Heart right ventricle (tissue), 16 donors: ENCODE measurements at regions not wholly inside any gene's neighbourhood (a gene's known extent, or its start where the extent isn't known, plus 50 kb on each side); places are given as distances from the start of the nearest gene placed in this dataset.
"Not testable (repeated sequence)": the region's sequence is repeated elsewhere in the genome, so short reads cannot be mapped to it uniquely, and the experiment has no call there.

Experiments
- ATAC-seq, 8 donors: fragments of 200-7000 bp; cut with Tn5 transposase; one replicate each; pipeline ENCODE4 v1.9.1; 2020; ENCODE audit warnings: mild to moderate bottlenecking in 8 of 8, moderate library complexity in 8 of 8, moderate number of reproducible peaks in 1 of 8
- DNase-seq, 2 donors: peaks; one replicate each; pipeline ENCODE4 v3.0.0-alpha.2; 2020
- H3K27ac ChIP-seq, 10 donors: fragments of 200-600 bp; sonication (generic) in 2 of 10; one replicate each; pipeline versions ENCODE4 v1.5.0 to v1.8.0; 2020 to 2022; ENCODE audit warnings: mild to moderate bottlenecking in 3 of 10
- H3K27me3 ChIP-seq, 7 donors: fragments of 200-600 bp; one replicate each; pipeline ENCODE4 v1.8.0; 2021 to 2022; ENCODE audit warnings: mild to moderate bottlenecking in 2 of 7
- H3K36me3 ChIP-seq, 9 donors: fragments of 200-600 bp; sonication (generic) in 1 of 9; one replicate each; pipeline versions ENCODE4 v1.5.0 to v1.8.0; 2020 to 2022; ENCODE audit warnings: mild to moderate bottlenecking in 2 of 9
- H3K4me1 ChIP-seq, 9 donors: fragments of 200-600 bp; sonication (generic) in 1 of 9; one replicate each; pipeline versions ENCODE4 v1.5.0 to v1.8.0; 2020 to 2022; ENCODE audit warnings: mild to moderate bottlenecking in 4 of 9
- H3K4me3 ChIP-seq, 10 donors: fragments of 200-600 bp; sonication (generic) in 2 of 10; one replicate each; pipeline versions ENCODE4 v1.5.0 to v1.8.0; 2020 to 2022; ENCODE audit warnings: mild to moderate bottlenecking in 7 of 10, moderate library complexity in 2 of 10
- H3K9me3 ChIP-seq, 11 donors: fragments of 200-600 bp in 10 of 11; sonication (generic) in 2 of 11; one replicate each; pipeline versions ENCODE4 v1.5.0 to v1.8.0; 2013 to 2022; ENCODE audit warnings: mild to moderate bottlenecking in 2 of 11, control low read depth in 1 of 11, moderate library complexity in 1 of 11
- WGBS, 2 donors: extraction: QIAGEN DNeasy Blood & Tissue Kit; methylation state at CpG; one replicate each; pipeline ENCODE4 v1.1.7; 2013; ENCODE audit warnings: inconsistent platforms in 1 of 2; 5-methylcytosine and 5-hydroxymethylcytosine counted together
- intact Hi-C, 10 donors: fragments of 100-400 bp; cut with DNase I; formaldehyde crosslinking; loops; one replicate each; pipeline versions ENCODE4 v1.11.1 to v1.14.2; 2022
- TF ChIP-seq, protein P1 (sequence below), 9 donors: fragments of 200-600 bp; sonication (generic) in 2 of 9; IDR thresholded peaks; one replicate each; pipeline versions ENCODE4 v1.5.0 to v1.8.0; 2021 to 2022; ENCODE audit warnings: antibody characterized with exemption in 9 of 9, mild to moderate bottlenecking in 5 of 9, moderate library complexity in 1 of 9
- donor health status: Arrhythmogenic right ventricular cardiomyopathy.
- donor health status: ischemic (EF 13 %, LVEDD 7.1; RV severe dilation, severe dysfunction).
- donor health status: healthy with polysubstance abuse.
- donor health status: DM: no; HTN: yes; CAD: no.
- donor health status: DM: no; HTN: no; CAD: no.
- donor health status: ischemic (EF 25% LVEDD 6.9; RV normal size, moderate dysfunction).
- donor health status: ischemic (EF 25% LVEDD 5.7; RV mildly dilated, moderate dysfunction).
- donor health status: healthy.
- donor health status: DM: yes; HTN: yes; CAD: no.
- donor health status: Ischemic cardiomyopathy.
- donor health status: ischemic (EF 35%, LVEDD 5.7; RV mildly dilated, moderate dysfunction).
- donor health status: nonischemic (EF 11% LVEDD 7.7; RV severe dilation, severe dysfunction).
- donor health status: DM: yes; HTN: yes; CAD: no.
- donor health status: PGD.
- donor health status: ischemic (EF 29% LVEDD 5.4; RV normal size, mild dysfunction).
- donor health status: nonischemic (EF 23%, LVEDD 6.1; RV moderate dilation, normal function).

GRCh38 chr12:74660442-74660841, 122.8 kb downstream of the ATXN7L3B start:
- Histone ChIP-seq H3K36me3 (no peaks in the 10 kb centered on the region), H3K4me3 (no peak overlapping the region), H3K4me1 (no peaks in the 10 kb centered on the region), H3K27ac (no peak overlapping the region), H3K27me3 (no peaks in the 10 kb centered on the region), H3K9me3 (no peaks in the 10 kb centered on the region)
- ATAC-seq (no peak), DNase-seq (no peak)
- intact Hi-C loops: no loop called here
- TF ChIP-seq, protein P1, sequence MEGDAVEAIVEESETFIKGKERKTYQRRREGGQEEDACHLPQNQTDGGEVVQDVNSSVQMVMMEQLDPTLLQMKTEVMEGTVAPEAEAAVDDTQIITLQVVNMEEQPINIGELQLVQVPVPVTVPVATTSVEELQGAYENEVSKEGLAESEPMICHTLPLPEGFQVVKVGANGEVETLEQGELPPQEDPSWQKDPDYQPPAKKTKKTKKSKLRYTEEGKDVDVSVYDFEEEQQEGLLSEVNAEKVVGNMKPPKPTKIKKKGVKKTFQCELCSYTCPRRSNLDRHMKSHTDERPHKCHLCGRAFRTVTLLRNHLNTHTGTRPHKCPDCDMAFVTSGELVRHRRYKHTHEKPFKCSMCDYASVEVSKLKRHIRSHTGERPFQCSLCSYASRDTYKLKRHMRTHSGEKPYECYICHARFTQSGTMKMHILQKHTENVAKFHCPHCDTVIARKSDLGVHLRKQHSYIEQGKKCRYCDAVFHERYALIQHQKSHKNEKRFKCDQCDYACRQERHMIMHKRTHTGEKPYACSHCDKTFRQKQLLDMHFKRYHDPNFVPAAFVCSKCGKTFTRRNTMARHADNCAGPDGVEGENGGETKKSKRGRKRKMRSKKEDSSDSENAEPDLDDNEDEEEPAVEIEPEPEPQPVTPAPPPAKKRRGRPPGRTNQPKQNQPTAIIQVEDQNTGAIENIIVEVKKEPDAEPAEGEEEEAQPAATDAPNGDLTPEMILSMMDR (IDR thresholded peaks at IDR 0.05): no peak
- 71 to 76% methylated on average over 5 of the region's 5 CpGs for WGBS, 2 donors

GRCh38 chr12:74663958-74664357, 126.3 kb downstream of the ATXN7L3B start:
- Histone ChIP-seq H3K9me3 (no peaks in the 10 kb centered on the region), H3K4me3 (no peak overlapping the region), H3K27me3 (no peaks in the 10 kb centered on the region), H3K36me3 (no peaks in the 10 kb centered on the region), H3K27ac (no peak overlapping the region), H3K4me1 (no peaks in the 10 kb centered on the region)
- ATAC-seq (no peak), DNase-seq (no peak)
- 95% methylated on average over 20 of the region's 20 CpGs for WGBS, 2 donors
- TF ChIP-seq, protein P1 (IDR thresholded peaks at IDR 0.05): no peak
- intact Hi-C loops: no loop called here

DNA sequence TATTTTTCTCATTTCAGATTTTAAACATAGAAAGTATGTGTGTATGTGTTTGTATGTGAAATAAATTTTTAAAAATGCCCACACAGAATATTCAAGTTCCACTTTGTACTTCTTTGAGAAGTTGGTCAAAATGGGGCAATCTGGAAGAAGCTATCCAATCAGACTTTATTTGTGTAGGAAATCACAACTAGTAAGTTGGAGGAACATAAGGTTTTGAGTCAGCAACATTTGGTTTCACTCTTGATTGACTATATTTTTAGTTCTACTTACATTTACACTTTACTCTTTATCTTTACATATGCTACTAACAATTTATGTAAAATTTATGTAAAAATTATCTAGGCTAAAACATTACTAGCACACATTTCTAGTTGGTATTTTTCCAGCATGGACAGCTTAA, 128.1 kb downstream of the ATXN7L3B start:
- H3K9me3 ChIP-seq: no peaks in the 10 kb centered on the region
- no peak for DNase-seq
- TF ChIP-seq, protein P1 (IDR thresholded peaks at IDR 0.05): no peak
- intact Hi-C loops: no loop called here
- no peak overlapping the region for H3K27ac ChIP-seq
- no peaks in the 10 kb centered on the region for H3K36me3 ChIP-seq
- no peak overlapping the region for H3K4me3 ChIP-seq
- no peaks in the 10 kb centered on the region for H3K27me3 ChIP-seq
- no peak for ATAC-seq
- H3K4me1 ChIP-seq: no peaks in the 10 kb centered on the region

GRCh38 chr12:74671421-74671820, 133.8 kb downstream of the ATXN7L3B start:
- no peaks in the 10 kb centered on the region for H3K27me3 ChIP-seq
- no peaks in the 10 kb centered on the region for H3K36me3 ChIP-seq
- H3K27ac ChIP-seq: no peak overlapping the region
- no peak overlapping the region for H3K4me3 ChIP-seq
- intact Hi-C loops: no loop called here
- no peaks in the 10 kb centered on the region for H3K9me3 ChIP-seq
- no peak for ATAC-seq
- DNase-seq: no peak
- 67 to 72% methylated on average over 1 of the region's 1 CpG for WGBS, 2 donors
- TF ChIP-seq, protein P1 (IDR thresholded peaks at IDR 0.05): no peak
- no peaks in the 10 kb centered on the region for H3K4me1 ChIP-seq

GRCh38 chr12:74676955-74677354, 139.3 kb downstream of the ATXN7L3B start:
- H3K4me3 ChIP-seq, H3K4me1 ChIP-seq, intact Hi-C loops, H3K27me3 ChIP-seq, H3K27ac ChIP-seq, DNase-seq, H3K36me3 ChIP-seq, ATAC-seq: not testable (repeated sequence)
- WGBS, 2 donors: 81 to 89% methylated on average over 4 of the region's 4 CpGs
- peaks cover 0 to 10% (median 0%) of the 10 kb centered on the region in 11 donors for H3K9me3 ChIP-seq
